ENCODE measurements at regions not wholly inside any gene's neighbourhood (a gene's known extent, or its start where the extent isn't known, plus 50 kb on each side); places are given as distances from the start of the nearest gene placed in this dataset.

DNA sequence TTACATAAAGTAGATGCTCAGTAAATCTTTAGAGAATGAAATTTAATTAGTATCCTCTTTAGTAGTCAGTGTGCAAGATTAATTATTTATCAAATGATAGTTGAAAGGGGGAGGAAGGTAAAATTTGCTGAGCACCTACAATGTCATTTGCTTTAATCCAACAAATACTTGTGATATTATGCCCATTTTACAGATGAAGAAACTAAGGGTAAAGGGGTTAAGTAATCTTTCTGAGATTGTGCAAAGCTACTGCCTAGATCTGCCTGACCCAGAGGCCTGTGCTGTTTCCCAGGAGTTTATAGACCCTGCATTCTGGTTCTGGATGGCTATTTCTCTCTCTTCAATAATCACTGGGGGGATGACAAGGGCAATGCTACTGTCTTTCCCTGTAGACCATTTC lies 58.3 kb upstream of the BACH2 start:
- TF ChIP-seq, protein P1, sequence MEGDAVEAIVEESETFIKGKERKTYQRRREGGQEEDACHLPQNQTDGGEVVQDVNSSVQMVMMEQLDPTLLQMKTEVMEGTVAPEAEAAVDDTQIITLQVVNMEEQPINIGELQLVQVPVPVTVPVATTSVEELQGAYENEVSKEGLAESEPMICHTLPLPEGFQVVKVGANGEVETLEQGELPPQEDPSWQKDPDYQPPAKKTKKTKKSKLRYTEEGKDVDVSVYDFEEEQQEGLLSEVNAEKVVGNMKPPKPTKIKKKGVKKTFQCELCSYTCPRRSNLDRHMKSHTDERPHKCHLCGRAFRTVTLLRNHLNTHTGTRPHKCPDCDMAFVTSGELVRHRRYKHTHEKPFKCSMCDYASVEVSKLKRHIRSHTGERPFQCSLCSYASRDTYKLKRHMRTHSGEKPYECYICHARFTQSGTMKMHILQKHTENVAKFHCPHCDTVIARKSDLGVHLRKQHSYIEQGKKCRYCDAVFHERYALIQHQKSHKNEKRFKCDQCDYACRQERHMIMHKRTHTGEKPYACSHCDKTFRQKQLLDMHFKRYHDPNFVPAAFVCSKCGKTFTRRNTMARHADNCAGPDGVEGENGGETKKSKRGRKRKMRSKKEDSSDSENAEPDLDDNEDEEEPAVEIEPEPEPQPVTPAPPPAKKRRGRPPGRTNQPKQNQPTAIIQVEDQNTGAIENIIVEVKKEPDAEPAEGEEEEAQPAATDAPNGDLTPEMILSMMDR (IDR thresholded peaks at IDR 0.05; ENCODE audit: low read length) = no peak
- TF ChIP-seq EZH2 (IDR thresholded peaks at IDR 0.05; ENCODE audit: borderline replicate concordance, low read length) = no peak
